HepG2 (cell line): ENCODE measurements at regions not wholly inside any gene's neighbourhood (a gene's known extent, or its start where the extent isn't known, plus 50 kb on each side); places are given as distances from the start of the nearest gene placed in this dataset.
"Not testable (repeated sequence)": the region's sequence is repeated elsewhere in the genome, so short reads cannot be mapped to it uniquely, and the experiment has no call there.

Experiments used
- ATAC-seq: fragments of 200-7000 bp; cut with Tn5 transposase; 3 replicates; pipeline ENCODE4 v1.9.1; 2020; ENCODE audit warnings: mild to moderate bottlenecking, moderate library complexity
- BruUV-seq: library from RNA; stranded (reverse); fragments of 400-500 nt; replicated peaks from 2 replicates; lab custom pipeline; 2021; lab: Mats Ljungman, UMichigan
- CTCF ChIA-PET: fragments of 300-600 bp; formaldehyde crosslinking; extraction: SDS; loops from one replicate; lab custom pipeline; 2021; ENCODE audit warnings: low total read pairs, inconsistent platforms, low intra/inter-chr PET ratio; lab: Yijun Ruan, JAX
- POLR2A ChIA-PET: fragments of 350-600 bp; sonication (Branson Sonifier 250); formaldehyde crosslinking; loops from one replicate; lab custom pipeline; 2020; ENCODE audit warnings: antibody characterized with exemption, inconsistent platforms; lab: Yijun Ruan, JAX
- DNase-seq: peaks from one replicate; pipeline ENCODE4 v3.0.0-alpha.2; 2015; ENCODE audit warnings: low spot score
- FAIRE-seq: peaks from 3 replicates; lab custom pipeline; 2011; peaks lifted over from hg19 to GRCh38; lab: Jason Lieb, UNC
- H2AFZ ChIP-seq: one replicate; pipeline ENCODE4 v1.6.1; 2011; ENCODE audit warnings: low read length, inconsistent platforms
- H3K27ac ChIP-seq: fragments of 300-600 bp; 3 replicates; pipeline ENCODE4 v1.8.0; 2011; ENCODE audit warnings: mixed run types, mild to moderate bottlenecking, mixed read lengths, low read length, inconsistent platforms; ENCODE audit not compliant: insufficient read depth; ENCODE audit errors: extremely low read length
- H3K27me3 ChIP-seq, 2 experiments: fragments of 200-600 bp in 1 of 2; 2 replicates in 1 of 2; 3 replicates in 1 of 2; pipeline versions ENCODE4 v1.6.0 to v1.8.0; 2011; ENCODE audit warnings: low read length in 2 of 2, mild to moderate bottlenecking in 2 of 2, moderate library complexity in 2 of 2, inconsistent platforms in 1 of 2; ENCODE audit not compliant: insufficient read depth in 2 of 2, control insufficient read depth in 1 of 2
- H3K36me3 ChIP-seq, 2 experiments: fragments of 200-600 bp in 1 of 2; replicated peaks in 1 of 2; 2 replicates in 1 of 2; 3 replicates in 1 of 2; pipeline versions ENCODE4 v1.5.1 to v1.8.0; 2011; ENCODE audit warnings: low read length in 2 of 2, inconsistent platforms in 1 of 2; ENCODE audit not compliant: insufficient read depth in 2 of 2, control insufficient read depth in 1 of 2
- H3K4me1 ChIP-seq: 2 replicates; pipeline ENCODE4 v1.5.1; 2012; ENCODE audit warnings: low read length, inconsistent platforms; ENCODE audit not compliant: insufficient read depth
- H3K4me2 ChIP-seq: 2 replicates; pipeline ENCODE4 v1.6.0; 2011; ENCODE audit warnings: low read depth, low read length, inconsistent platforms
- H3K4me3 ChIP-seq, 3 experiments: fragments of 200-600 bp in 1 of 3; sonication (generic), shearing (Covaris generic) in 1 of 3; replicated peaks in 1 of 3; 2 replicates each; pipeline ENCODE4 v1.5.1; 2011 to 2016; ENCODE audit warnings: low read length in 3 of 3, inconsistent platforms in 2 of 3, low read depth in 2 of 3, mild to moderate bottlenecking in 2 of 3, control low read depth in 1 of 3, mixed read lengths in 1 of 3; ENCODE audit not compliant: insufficient read depth in 1 of 3
- H3K79me2 ChIP-seq: one replicate; pipeline ENCODE4 v1.6.1; 2011; ENCODE audit warnings: low read length, inconsistent platforms; ENCODE audit not compliant: insufficient read depth
- H3K9ac ChIP-seq: 2 replicates; pipeline ENCODE4 v1.6.0; 2011; ENCODE audit warnings: mild to moderate bottlenecking, low read depth, low read length, inconsistent platforms; ENCODE audit not compliant: insufficient read depth
- H3K9me3 ChIP-seq: 2 replicates; pipeline ENCODE4 v1.5.1; 2012; ENCODE audit warnings: mild to moderate bottlenecking, low read length
- H4K20me1 ChIP-seq: 2 replicates; pipeline ENCODE4 v1.6.0; 2011; ENCODE audit warnings: inconsistent platforms, mild to moderate bottlenecking, low read length, moderate library complexity; ENCODE audit not compliant: insufficient read depth
- WGBS: methylation state at CpG from one replicate; pipeline ENCODE4 v1.1.6; 2017; ENCODE audit warnings: low lambda C conversion rate; 5-methylcytosine and 5-hydroxymethylcytosine counted together
- in situ Hi-C: cut with HindIII; loops from 2 replicates; pipeline ENCODE4 v1.10.0; 2017; ENCODE audit warnings: low pct_unique_long_range_greater_than_20kb; ENCODE audit not compliant: extremely low pct_ligation_motif_present
- intact Hi-C: fragments of 100-400 bp; cut with micrococcal nuclease; formaldehyde crosslinking; loops from one replicate; pipeline ENCODE4 v1.10.0; 2022; ENCODE audit not compliant: unreplicated experiment

DNA sequence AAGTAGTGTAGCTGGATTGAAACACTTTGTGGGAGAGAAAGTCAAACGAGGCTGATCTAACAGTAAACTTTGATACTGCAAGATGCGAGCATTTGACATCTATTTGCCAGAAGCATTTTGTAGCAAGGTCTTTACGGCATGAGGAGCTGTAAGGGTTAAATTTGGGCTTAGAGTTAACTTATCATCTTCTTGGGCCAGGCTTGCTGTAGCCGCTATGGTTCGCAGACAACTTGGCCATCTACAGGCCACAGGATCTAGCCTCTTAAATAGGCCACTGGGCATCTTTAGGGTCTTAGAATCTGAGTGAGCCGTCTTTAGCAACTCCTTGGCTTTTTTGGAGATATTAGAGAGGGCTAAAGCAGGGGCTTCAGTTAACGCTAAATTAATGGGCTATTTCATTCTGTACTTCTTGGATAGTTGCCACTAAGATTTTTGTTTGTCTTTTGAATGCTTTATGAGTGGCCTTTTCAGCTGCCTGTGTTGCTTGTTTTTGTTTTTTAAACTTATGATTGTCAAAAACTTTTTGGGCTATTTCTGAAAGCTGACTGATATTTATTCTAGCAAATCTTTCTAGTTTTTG, 93.5 kb upstream of the FAM90A1 start:
- DNase-seq, in situ Hi-C loops, intact Hi-C loops, H3K4me3 ChIP-seq, H3K27ac ChIP-seq, H3K4me2 ChIP-seq, CTCF ChIA-PET, H4K20me1 ChIP-seq, H3K36me3 ChIP-seq, H3K4me1 ChIP-seq, ATAC-seq, H3K79me2 ChIP-seq, H3K9ac ChIP-seq, H3K27me3 ChIP-seq, BruUV-seq, FAIRE-seq, H2AFZ ChIP-seq, H3K9me3 ChIP-seq, POLR2A ChIA-PET: not testable (repeated sequence)
- WGBS: 44% methylated on average over 6 of the region's 7 CpGs

DNA sequence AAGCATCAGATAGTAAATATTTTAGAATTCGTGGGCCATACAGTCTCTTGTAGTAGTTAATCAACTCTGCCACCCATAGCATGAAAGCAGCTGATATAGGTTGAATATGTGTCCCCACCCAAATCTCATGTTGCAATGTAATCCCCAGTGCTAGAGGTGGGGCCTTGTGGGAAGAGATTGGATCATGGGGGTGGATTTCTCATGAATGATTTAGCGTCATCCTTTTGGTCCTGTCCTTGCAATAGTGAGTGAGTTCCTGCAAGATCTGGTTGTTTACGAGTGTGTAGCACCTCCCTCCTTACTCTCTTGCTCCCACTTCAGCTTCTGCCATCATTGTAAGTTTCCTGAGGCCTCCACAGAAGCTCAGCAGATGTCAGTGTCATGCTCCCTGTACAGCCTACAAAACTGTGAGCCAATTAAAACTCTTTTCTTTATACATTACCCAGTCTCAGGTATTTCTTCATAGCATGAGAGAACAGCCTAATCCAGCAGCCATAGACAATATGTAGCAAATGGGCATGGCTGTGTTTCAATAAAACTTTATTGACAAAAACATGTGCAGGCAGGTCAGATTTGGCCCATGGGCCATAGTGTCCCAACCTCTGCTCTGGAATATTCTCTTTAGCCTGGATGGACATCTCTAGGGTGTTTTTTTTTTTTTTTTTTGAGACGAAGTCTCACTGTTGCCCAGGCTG, 97.9 kb upstream of the FAM90A1 start:
- ATAC-seq: not testable (repeated sequence)

DNA sequence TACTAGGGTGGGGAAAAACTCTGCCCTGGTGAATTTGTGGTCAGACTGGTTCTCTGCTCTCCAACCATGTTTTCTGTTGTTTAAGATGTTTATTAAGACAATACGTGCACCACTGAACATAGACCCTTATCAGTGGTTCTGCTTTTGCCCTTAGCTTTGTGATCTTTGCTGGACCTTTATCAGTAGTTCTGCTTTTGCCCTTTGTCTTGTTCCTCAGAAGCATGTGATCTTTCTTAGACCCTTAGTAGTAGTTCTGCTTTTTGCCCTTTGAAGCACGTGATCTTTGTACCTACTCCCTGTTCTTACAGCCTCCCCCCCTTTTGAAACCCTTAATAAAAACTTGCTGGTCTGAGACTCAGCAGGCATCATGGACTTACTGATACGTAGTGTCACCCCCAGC, 101.4 kb upstream of the FAM90A1 start:
- DNase-seq, H3K9me3 ChIP-seq, H3K27ac ChIP-seq, BruUV-seq, H3K9ac ChIP-seq, H3K27me3 ChIP-seq, CTCF ChIA-PET, H3K79me2 ChIP-seq, H3K4me3 ChIP-seq, H4K20me1 ChIP-seq, H3K4me1 ChIP-seq, POLR2A ChIA-PET, in situ Hi-C loops, intact Hi-C loops, H3K4me2 ChIP-seq, H3K36me3 ChIP-seq, ATAC-seq, H2AFZ ChIP-seq, FAIRE-seq: not testable (repeated sequence)
- WGBS: 18% methylated on average over 3 of the region's 3 CpGs

More for the DNA sequence above, 97.9 kb upstream of the FAM90A1 start:
- FAIRE-seq, H2AFZ ChIP-seq, H3K27me3 ChIP-seq, H3K36me3 ChIP-seq, H3K9ac ChIP-seq, in situ Hi-C loops, CTCF ChIA-PET, H3K4me1 ChIP-seq, BruUV-seq, H3K4me3 ChIP-seq, H3K79me2 ChIP-seq, DNase-seq, POLR2A ChIA-PET, intact Hi-C loops, H4K20me1 ChIP-seq, H3K4me2 ChIP-seq, H3K9me3 ChIP-seq, H3K27ac ChIP-seq: not testable (repeated sequence)
- 11% methylated on average over 2 of the region's 4 CpGs for WGBS

DNA sequence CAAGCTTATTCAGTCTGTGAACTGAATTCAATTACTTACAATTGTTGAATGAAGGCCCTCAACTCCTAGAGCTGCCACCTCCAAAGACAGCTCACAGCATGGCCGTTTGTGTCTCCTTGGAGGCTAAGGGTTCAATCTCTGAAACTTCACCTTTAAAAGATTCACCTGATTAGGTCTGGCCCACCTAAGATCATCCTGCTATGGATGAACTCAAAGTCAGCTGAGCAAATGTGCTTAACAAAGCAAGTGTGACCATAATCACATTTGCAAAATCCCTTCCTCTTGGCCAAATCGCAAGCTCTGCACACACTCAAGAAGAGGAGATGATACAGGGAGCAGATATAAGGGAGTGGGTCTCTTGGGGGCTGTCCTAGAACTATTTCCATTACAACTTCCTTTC, 105.0 kb upstream of the FAM90A1 start:
- ATAC-seq, H3K9me3 ChIP-seq, H3K27me3 ChIP-seq, POLR2A ChIA-PET, H4K20me1 ChIP-seq, H3K4me3 ChIP-seq, H3K9ac ChIP-seq, in situ Hi-C loops, H3K79me2 ChIP-seq, FAIRE-seq, BruUV-seq, CTCF ChIA-PET, H3K4me1 ChIP-seq, H3K27ac ChIP-seq, DNase-seq, intact Hi-C loops, H3K4me2 ChIP-seq, H3K36me3 ChIP-seq, H2AFZ ChIP-seq: not testable (repeated sequence)
- WGBS: 35% methylated on average over 2 of the region's 2 CpGs
